Stimulated activated CD4-positive, alpha-beta T cell treated with anti-CD3 and anti-CD28 coated beads, Interleukin-1b, Interleukin-23, amount 100 ng/mL, for 1 hour (primary cell): ENCODE measurements at regions not wholly inside any gene's neighbourhood (a gene's known extent, or its start where the extent isn't known, plus 50 kb on each side); places are given as distances from the start of the nearest gene placed in this dataset.

Source experiments
- DNase-seq, 2 donors: peaks; one replicate each; pipeline ENCODE4 v3.0.0-alpha.2; 2020; ENCODE audit warnings: low read depth in 2 of 2

- no peak for DNase-seq
Measured at GRCh38 chr6:87995461-87995860, 52.2 kb upstream of the SPACA1 start.

GRCh38 chr6:87993356-87993755 is 54.3 kb upstream of the SPACA1 start:
- DNase-seq, result no peak

GRCh38 chr6:87990871-87991270 is 56.8 kb upstream of the SPACA1 start:
- no peak for DNase-seq

GRCh38 chr6:87982134-87982533 is 65.5 kb upstream of the SPACA1 start:
- no peak for DNase-seq

- no peak for DNase-seq
Measured at GRCh38 chr6:87979737-87980136, 67.9 kb upstream of the SPACA1 start.

GRCh38 chr6:87976616-87977015 is 71.0 kb upstream of the SPACA1 start:
- no peak for DNase-seq

GRCh38 chr6:87975561-87975960 is 72.1 kb upstream of the SPACA1 start:
- no peak for DNase-seq

- no peak for DNase-seq
Measured at GRCh38 chr6:87972279-87972678, 75.4 kb upstream of the SPACA1 start.

- DNase-seq, result no peak
Measured at GRCh38 chr6:87971605-87972262, 75.9 kb upstream of the SPACA1 start.

GRCh38 chr6:87968435-87969278 is 79.0 kb upstream of the SPACA1 start:
- DNase-seq, result no peak

- DNase-seq, result no peak
Measured at GRCh38 chr6:87965806-87966205, 81.8 kb upstream of the SPACA1 start.

GRCh38 chr6:87959083-87959482 is 88.6 kb upstream of the SPACA1 start:
- DNase-seq, result no peak

GRCh38 chr6:87951751-87952150 is 95.9 kb upstream of the SPACA1 start:
- DNase-seq, result no peak

GRCh38 chr6:87950614-87951013 is 97.0 kb upstream of the SPACA1 start:
- DNase-seq, result no peak

- DNase-seq, result no peak
Measured at GRCh38 chr6:87949194-87949593, 98.4 kb upstream of the SPACA1 start.

GRCh38 chr6:87946669-87947068 is 101.0 kb upstream of the SPACA1 start:
- DNase-seq, result no peak

- DNase-seq, result no peak
Measured at GRCh38 chr6:87945966-87946365, 101.7 kb upstream of the SPACA1 start.

- no peak for DNase-seq
Measured at GRCh38 chr6:87945181-87945580, 102.5 kb upstream of the SPACA1 start.

GRCh38 chr6:87944541-87944954 is 103.1 kb upstream of the SPACA1 start:
- no peak for DNase-seq

GRCh38 chr6:87943191-87943590 is 104.5 kb upstream of the SPACA1 start:
- no peak for DNase-seq

- no peak for DNase-seq
Measured at GRCh38 chr6:87941556-87942358, 105.9 kb upstream of the SPACA1 start.

- DNase-seq, result no peak
Measured at GRCh38 chr6:87939776-87940175, 107.9 kb upstream of the SPACA1 start.
